Ishikawa (cell line): ENCODE measurements at regions not wholly inside any gene's neighbourhood (a gene's known extent, or its start where the extent isn't known, plus 50 kb on each side); places are given as distances from the start of the nearest gene placed in this dataset.

Experiments
- CEBPB ChIP-seq: IDR thresholded peaks from 2 replicates; pipeline ENCODE4 v1.6.1; 2012
- EGR1 ChIP-seq: IDR thresholded peaks from 2 replicates; pipeline ENCODE4 v1.6.1; 2012
- EP300 ChIP-seq: IDR thresholded peaks from 2 replicates; pipeline ENCODE4 v1.6.1; 2012; ENCODE audit warnings: borderline replicate concordance
- FOXM1 ChIP-seq: IDR thresholded peaks from 2 replicates; pipeline ENCODE4 v1.6.1; 2012; ENCODE audit warnings: low read depth, borderline replicate concordance
- MAX ChIP-seq: IDR thresholded peaks from 2 replicates; pipeline ENCODE4 v1.6.1; 2012
- NFIC ChIP-seq: IDR thresholded peaks from 2 replicates; pipeline ENCODE4 v1.6.1; 2012
- RAD21 ChIP-seq: IDR thresholded peaks from 2 replicates; pipeline ENCODE4 v1.6.1; 2012; ENCODE audit warnings: low read depth
- REST ChIP-seq: IDR thresholded peaks from 2 replicates; pipeline ENCODE4 v1.6.1; 2012; ENCODE audit warnings: low read depth, mild to moderate bottlenecking
- TAF1 ChIP-seq: IDR thresholded peaks from 2 replicates; pipeline ENCODE4 v1.6.1; 2012; ENCODE audit warnings: low read depth, mild to moderate bottlenecking
- TCF12 ChIP-seq: IDR thresholded peaks from 2 replicates; pipeline ENCODE4 v1.6.1; 2012; ENCODE audit warnings: low read depth
- TEAD4 ChIP-seq: IDR thresholded peaks from 2 replicates; pipeline ENCODE4 v1.6.1; 2012
- USF1 ChIP-seq: IDR thresholded peaks from 2 replicates; pipeline ENCODE4 v1.6.1; 2012
- YY1 ChIP-seq: IDR thresholded peaks from 2 replicates; pipeline ENCODE4 v1.6.1; 2012; ENCODE audit warnings: low read depth

GRCh38 chr11:21912285-21912684, 280.6 kb upstream of the ANO5 start:
- no peak for TF ChIP-seq FOXM1
- no peak for TF ChIP-seq MAX
- TF ChIP-seq EGR1: no peak
- no peak for TF ChIP-seq TEAD4
- TF ChIP-seq TCF12: no peak
- TF ChIP-seq CEBPB: no peak
- TF ChIP-seq TAF1: no peak
- no peak for TF ChIP-seq RAD21
- TF ChIP-seq NFIC: no peak
- TF ChIP-seq YY1: no peak
- no peak for TF ChIP-seq EP300
- TF ChIP-seq REST: no peak
- no peak for TF ChIP-seq USF1
